Uterus (tissue), 3 donors: ENCODE measurements at regions not wholly inside any gene's neighbourhood (a gene's known extent, or its start where the extent isn't known, plus 50 kb on each side); places are given as distances from the start of the nearest gene placed in this dataset.

Experiments used
- DNase-seq, 2 donors: peaks; one replicate each; pipeline ENCODE4 v3.0.0-alpha.2; 2019 to 2020
- H3K27ac ChIP-seq, 2 donors: fragments of 200-600 bp; sonication (generic); 1 replicate in 1 of 2; 2 replicates in 1 of 2; pipeline ENCODE4 v1.5.1; 2016 to 2018
- H3K27me3 ChIP-seq, 2 donors: fragments of 200-600 bp; sonication (generic); one replicate each; pipeline ENCODE4 v1.5.1; 2018 to 2019; ENCODE audit warnings: control low read depth in 1 of 2
- H3K36me3 ChIP-seq, 2 donors: fragments of 200-600 bp; sonication (generic); one replicate each; pipeline ENCODE4 v1.5.1; 2019; ENCODE audit warnings: control low read depth in 1 of 2
- H3K4me1 ChIP-seq, 2 donors: fragments of 200-600 bp; sonication (generic); one replicate each; pipeline ENCODE4 v1.5.1; 2018 to 2019; ENCODE audit warnings: control low read depth in 1 of 2
- H3K4me3 ChIP-seq, 2 donors: fragments of 200-600 bp; sonication (generic); 1 replicate in 1 of 2; 2 replicates in 1 of 2; pipeline ENCODE4 v1.5.1; 2018 to 2019; ENCODE audit warnings: mild to moderate bottlenecking in 1 of 2
- H3K9me3 ChIP-seq, 2 donors: fragments of 200-600 bp; sonication (generic); one replicate each; pipeline ENCODE4 v1.5.1; 2019; ENCODE audit warnings: control low read depth in 1 of 2
- POLR2A ChIP-seq, 2 donors: fragments of 450-650 bp; IDR thresholded peaks; one replicate each; pipeline ENCODE4 v1.6.1; 2016; ENCODE audit warnings: antibody characterized with exemption in 2 of 2, mild to moderate bottlenecking in 1 of 2, moderate library complexity in 1 of 2
- intact Hi-C: fragments of 100-400 bp; cut with DNase I; formaldehyde crosslinking; loops from one replicate; pipeline ENCODE4 v1.15.1; 2023; ENCODE audit warnings: low total_unique reads
- TF ChIP-seq, protein P1 (sequence below), 4 experiments: fragments of 200-600 bp in 2 of 4; fragments of 450-650 bp in 2 of 4; sonication (generic) in 2 of 4; IDR thresholded peaks; one replicate each; pipeline ENCODE4 v1.5.1; 2016 to 2019; ENCODE audit warnings: antibody characterized with exemption in 4 of 4, mild to moderate bottlenecking in 2 of 4, moderate library complexity in 1 of 4
- donor health status: DM: yes; HTN: yes; CAD: no.

- no peak for TF ChIP-seq POLR2A (IDR thresholded peaks at IDR 0.05)
- TF ChIP-seq, protein P1, sequence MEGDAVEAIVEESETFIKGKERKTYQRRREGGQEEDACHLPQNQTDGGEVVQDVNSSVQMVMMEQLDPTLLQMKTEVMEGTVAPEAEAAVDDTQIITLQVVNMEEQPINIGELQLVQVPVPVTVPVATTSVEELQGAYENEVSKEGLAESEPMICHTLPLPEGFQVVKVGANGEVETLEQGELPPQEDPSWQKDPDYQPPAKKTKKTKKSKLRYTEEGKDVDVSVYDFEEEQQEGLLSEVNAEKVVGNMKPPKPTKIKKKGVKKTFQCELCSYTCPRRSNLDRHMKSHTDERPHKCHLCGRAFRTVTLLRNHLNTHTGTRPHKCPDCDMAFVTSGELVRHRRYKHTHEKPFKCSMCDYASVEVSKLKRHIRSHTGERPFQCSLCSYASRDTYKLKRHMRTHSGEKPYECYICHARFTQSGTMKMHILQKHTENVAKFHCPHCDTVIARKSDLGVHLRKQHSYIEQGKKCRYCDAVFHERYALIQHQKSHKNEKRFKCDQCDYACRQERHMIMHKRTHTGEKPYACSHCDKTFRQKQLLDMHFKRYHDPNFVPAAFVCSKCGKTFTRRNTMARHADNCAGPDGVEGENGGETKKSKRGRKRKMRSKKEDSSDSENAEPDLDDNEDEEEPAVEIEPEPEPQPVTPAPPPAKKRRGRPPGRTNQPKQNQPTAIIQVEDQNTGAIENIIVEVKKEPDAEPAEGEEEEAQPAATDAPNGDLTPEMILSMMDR (IDR thresholded peaks at IDR 0.05): no peak
Observed at GRCh38 chr9:31355159-31355882, 1029.1 kb upstream of the ACO1 start.

DNA sequence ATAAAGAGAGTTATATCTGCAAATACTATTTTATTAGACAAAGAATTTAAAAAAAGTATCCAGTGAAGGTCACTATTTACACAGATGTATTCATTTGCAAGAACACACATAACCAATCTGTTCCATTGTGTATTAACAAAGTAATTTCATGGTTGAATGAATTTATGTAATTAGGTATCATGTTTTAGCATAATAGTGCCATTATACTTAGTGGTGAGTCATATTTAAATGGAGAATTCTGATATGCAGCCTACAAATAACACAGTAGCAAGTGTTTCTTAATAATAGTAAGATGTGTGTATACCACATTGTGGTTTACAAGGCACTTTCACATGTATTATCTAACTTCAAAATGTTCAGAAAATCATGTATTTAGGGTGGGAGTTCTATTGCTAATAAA lies 1028.5 kb upstream of the ACO1 start:
- Histone ChIP-seq H3K4me3 (no peak overlapping the region), H3K4me1 (no peaks in the 10 kb centered on the region), H3K27me3 (no peaks in the 10 kb centered on the region), H3K9me3 (no peaks in the 10 kb centered on the region), H3K36me3 (no peaks in the 10 kb centered on the region), H3K27ac (no peak overlapping the region)
- intact Hi-C loops: no loop called here
- TF ChIP-seq, protein P1 (IDR thresholded peaks at IDR 0.05): no peak
- no peak for TF ChIP-seq POLR2A (IDR thresholded peaks at IDR 0.05)
- no peak for DNase-seq

More at GRCh38 chr9:31355159-31355882, 1029.1 kb upstream of the ACO1 start:
- Histone ChIP-seq H3K9me3 (no peaks in the 10 kb centered on the region), H3K27me3 (no peaks in the 10 kb centered on the region), H3K4me3 (no peak overlapping the region), H3K36me3 (no peaks in the 10 kb centered on the region), H3K4me1 (no peaks in the 10 kb centered on the region), H3K27ac (no peak overlapping the region)
- no peak for DNase-seq
- intact Hi-C loops: no loop called here

DNA sequence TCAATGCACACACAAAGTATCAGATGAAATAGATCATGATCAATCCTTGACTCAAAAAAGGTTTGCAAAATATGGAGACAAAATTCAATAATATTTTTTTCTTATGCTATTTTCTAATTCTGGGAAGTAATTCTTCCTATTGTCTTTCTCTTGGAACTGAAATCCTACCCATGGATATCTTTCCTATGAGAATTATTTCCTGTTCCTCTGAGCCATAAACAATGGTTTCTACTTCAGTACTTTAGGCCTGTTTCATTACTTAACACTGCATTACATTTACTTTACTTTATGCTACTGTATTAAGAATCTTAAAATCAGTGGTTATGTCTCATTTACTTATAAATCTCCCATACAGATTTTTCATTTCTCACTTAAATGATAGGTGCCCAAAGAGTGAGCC lies 1025.4 kb upstream of the ACO1 start:
- intact Hi-C loops: no loop called here
- no peaks in the 10 kb centered on the region for H3K27me3 ChIP-seq
- H3K9me3 ChIP-seq: no peaks in the 10 kb centered on the region
- TF ChIP-seq, protein P1 (IDR thresholded peaks at IDR 0.05): no peak
- TF ChIP-seq POLR2A (IDR thresholded peaks at IDR 0.05): no peak
- H3K36me3 ChIP-seq: no peaks in the 10 kb centered on the region
- no peak overlapping the region for H3K27ac ChIP-seq
- H3K4me3 ChIP-seq: no peak overlapping the region
- H3K4me1 ChIP-seq: no peaks in the 10 kb centered on the region
- no peak for DNase-seq

- H3K27ac ChIP-seq: no peak overlapping the region
- no peaks in the 10 kb centered on the region for H3K9me3 ChIP-seq
- no peaks in the 10 kb centered on the region for H3K4me1 ChIP-seq
- intact Hi-C loops: no loop called here
- H3K4me3 ChIP-seq: no peak overlapping the region
- H3K27me3 ChIP-seq: no peaks in the 10 kb centered on the region
- H3K36me3 ChIP-seq: no peaks in the 10 kb centered on the region
- TF ChIP-seq POLR2A (IDR thresholded peaks at IDR 0.05): no peak
- TF ChIP-seq, protein P1 (IDR thresholded peaks at IDR 0.05): no peak
- DNase-seq: no peak
Observed at GRCh38 chr9:31364171-31364570, 1020.3 kb upstream of the ACO1 start.

DNA sequence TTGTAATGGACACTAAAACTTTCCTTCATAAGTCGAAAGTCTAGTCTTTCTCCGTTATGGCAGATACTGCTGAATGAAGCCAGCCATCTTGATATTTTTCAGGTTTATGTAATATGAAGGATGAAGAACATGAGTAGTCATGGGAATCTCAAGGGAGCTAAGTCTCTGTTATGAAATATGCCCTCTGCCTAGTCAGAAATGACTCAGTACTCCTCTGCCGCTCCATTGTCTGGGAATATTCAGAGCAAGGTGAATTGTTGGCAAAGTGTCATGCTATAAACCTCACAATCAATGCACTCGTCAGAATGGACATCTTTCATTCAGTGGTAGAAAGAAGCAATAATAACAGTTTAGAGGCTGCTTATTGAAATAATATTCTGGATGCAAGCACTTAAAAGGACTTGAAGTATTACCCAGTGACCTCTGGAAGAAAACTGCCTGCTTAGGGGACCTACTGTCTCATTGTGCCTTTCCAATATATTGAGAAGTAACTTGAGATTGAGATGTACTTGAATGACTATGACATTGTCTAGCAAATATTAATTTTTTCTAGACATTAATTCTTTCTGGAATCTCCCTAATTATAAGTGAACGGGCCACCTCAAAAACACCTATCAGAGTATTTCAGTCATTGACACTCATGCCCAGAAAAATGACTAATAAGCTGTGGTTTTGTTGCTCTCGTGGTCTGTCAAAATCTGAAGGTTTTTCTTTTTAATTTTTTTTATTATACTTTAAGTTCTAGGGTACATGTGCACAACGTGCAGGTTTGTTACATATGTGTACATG lies 1011.5 kb upstream of the ACO1 start:
- Histone ChIP-seq H3K27me3 (no peaks in the 10 kb centered on the region), H3K27ac (no peak overlapping the region), H3K4me3 (no peak overlapping the region), H3K4me1 (no peaks in the 10 kb centered on the region), H3K9me3 (no peaks in the 10 kb centered on the region), H3K36me3 (no peaks in the 10 kb centered on the region)
- TF ChIP-seq POLR2A (IDR thresholded peaks at IDR 0.05): no peak
- TF ChIP-seq, protein P1 (IDR thresholded peaks at IDR 0.05): no peak
- no peak for DNase-seq
- intact Hi-C loops: no loop called here
